SK-N-SH (cell line): ENCODE measurements at regions not wholly inside any gene's neighbourhood (a gene's known extent, or its start where the extent isn't known, plus 50 kb on each side); places are given as distances from the start of the nearest gene placed in this dataset.

Experiments
- CTCF ChIA-PET: fragments of 300-600, 350-600 bp; formaldehyde crosslinking; extraction: SDS; loops from one replicate; lab custom pipeline; 2021; lab: Yijun Ruan, JAX
- POLR2A ChIA-PET: fragments of 350-600 bp; sonication (Branson Sonifier 250); formaldehyde crosslinking; extraction: SDS; loops from one replicate; lab custom pipeline; 2020; ENCODE audit warnings: antibody characterized with exemption, inconsistent platforms; lab: Yijun Ruan, JAX
- DNase-seq: peaks from one replicate; pipeline ENCODE4 v3.0.0; 2012
- H2AFZ ChIP-seq: fragments of 200-600 bp; sonication (generic); 2 replicates; pipeline ENCODE4 v1.8.1; 2016; ENCODE audit warnings: antibody characterized with exemption, mild to moderate bottlenecking, low read depth
- H3F3A ChIP-seq: fragments of 200-600 bp; sonication (generic); replicated peaks from 2 replicates; pipeline ENCODE3; 2016; ENCODE audit warnings: antibody characterized with exemption, mild to moderate bottlenecking; ENCODE audit not compliant: insufficient read depth
- H3K27ac ChIP-seq, 2 experiments: fragments of 200-500 bp in 1 of 2; fragments of 200-600 bp in 1 of 2; sonication (Bioruptor generic) in 1 of 2; sonication (generic), shearing (Covaris generic) in 1 of 2; 2 replicates each; pipeline versions ENCODE4 v1.5.1 to v1.6.1; 2014 to 2016; ENCODE audit warnings: low read depth in 2 of 2, inconsistent platforms in 1 of 2, low read length in 1 of 2, mild to moderate bottlenecking in 1 of 2, mixed read lengths in 1 of 2
- H3K27me3 ChIP-seq: fragments of 200-600 bp; sonication (generic), shearing (Covaris generic); 2 replicates; pipeline ENCODE4 v1.6.1; 2016; ENCODE audit warnings: mixed run types; ENCODE audit not compliant: insufficient read depth
- H3K36me3 ChIP-seq, 2 experiments: fragments of 200-500 bp in 1 of 2; fragments of 200-600 bp in 1 of 2; sonication (Bioruptor generic) in 1 of 2; sonication (generic) in 1 of 2; replicated peaks in 1 of 2; 2 replicates each; pipeline versions ENCODE3 to v1.5.1; 2014 to 2016; ENCODE audit warnings: low read length in 1 of 2, mild to moderate bottlenecking in 1 of 2; ENCODE audit not compliant: insufficient read depth in 2 of 2, control insufficient read depth in 1 of 2
- H3K4me1 ChIP-seq, 2 experiments: fragments of 200-500 bp in 1 of 2; fragments of 200-600 bp in 1 of 2; sonication (Bioruptor generic) in 1 of 2; sonication (generic), shearing (Covaris generic) in 1 of 2; 2 replicates each; pipeline versions ENCODE4 v1.5.1 to v1.6.1; 2014 to 2016; ENCODE audit warnings: low read depth in 1 of 2, low read length in 1 of 2, mixed run types in 1 of 2; ENCODE audit not compliant: insufficient read depth in 2 of 2, control insufficient read depth in 1 of 2
- H3K4me2 ChIP-seq: fragments of 200-600 bp; sonication (generic), shearing (Covaris generic); 2 replicates; pipeline ENCODE4 v1.6.1; 2017; ENCODE audit warnings: mixed run types
- H3K4me3 ChIP-seq, 2 experiments: fragments of 200-500 bp in 1 of 2; fragments of 200-600 bp in 1 of 2; sonication (Bioruptor generic) in 1 of 2; sonication (generic), shearing (Covaris generic) in 1 of 2; 2 replicates each; pipeline versions ENCODE4 v1.5.1 to v1.8.1; 2014 to 2016; ENCODE audit warnings: low read depth in 2 of 2, inconsistent platforms in 1 of 2, low read length in 1 of 2, mild to moderate bottlenecking in 1 of 2, mixed read lengths in 1 of 2, moderate library complexity in 1 of 2
- H3K79me2 ChIP-seq: fragments of 200-600 bp; sonication (generic); 2 replicates; pipeline ENCODE4 v1.8.1; 2017; ENCODE audit warnings: mild to moderate bottlenecking; ENCODE audit not compliant: insufficient read depth
- H3K9ac ChIP-seq: fragments of 200-600 bp; sonication (generic); 2 replicates; pipeline ENCODE4 v1.6.1; 2017; ENCODE audit warnings: mixed run types
- H3K9me2 ChIP-seq: fragments of 200-600 bp; sonication (generic); 2 replicates; pipeline ENCODE4 v1.6.1; 2017; ENCODE audit warnings: mixed run types
- H3K9me3 ChIP-seq: fragments of 200-600 bp; sonication (generic); 2 replicates; pipeline ENCODE4 v1.6.1; 2017; ENCODE audit warnings: mixed run types, mild to moderate bottlenecking, moderate library complexity
- H4K20me1 ChIP-seq: fragments of 200-600 bp; sonication (generic); 2 replicates; pipeline ENCODE4 v1.6.1; 2017; ENCODE audit warnings: mild to moderate bottlenecking, mixed run types; ENCODE audit not compliant: insufficient read depth
- ELF1 ChIP-seq: IDR thresholded peaks from 2 replicates; pipeline ENCODE4 v1.4.0; 2012
- EZH2phosphoT487 ChIP-seq: fragments of 200-600 bp; sonication (generic); IDR thresholded peaks from 2 replicates; pipeline ENCODE4 v1.6.1; 2017; ENCODE audit warnings: low read depth, mixed run types, mild to moderate bottlenecking, antibody characterized with exemption, moderate library complexity, borderline replicate concordance
- FOXJ3 ChIP-seq: sonication (generic); formaldehyde crosslinking; IDR thresholded peaks from 2 replicates; pipeline ENCODE4 v1.5.1; 2020; ENCODE audit warnings: mild to moderate bottlenecking, missing genetic modification reagents
- FOXM1 ChIP-seq: IDR thresholded peaks from 2 replicates; pipeline ENCODE4 v1.4.0; 2012; ENCODE audit warnings: low read depth, mild to moderate bottlenecking
- GABPA ChIP-seq: IDR thresholded peaks from 2 replicates; pipeline ENCODE4 v1.4.0; 2012; ENCODE audit warnings: low read depth, mild to moderate bottlenecking
- GATA2 ChIP-seq: sonication (generic); formaldehyde crosslinking; IDR thresholded peaks from 2 replicates; pipeline ENCODE4 v1.5.0; 2020; ENCODE audit warnings: mild to moderate bottlenecking, missing genetic modification reagents
- MXI1 ChIP-seq: IDR thresholded peaks from 2 replicates; pipeline ENCODE4 v1.6.1; 2012; ENCODE audit warnings: mild to moderate bottlenecking, low read depth, low read length, improper control_type of control experiment
- REST ChIP-seq: IDR thresholded peaks from 2 replicates; pipeline ENCODE4 v1.6.1; 2012; ENCODE audit warnings: mild to moderate bottlenecking, low read depth, low read length, moderate library complexity
- RFX5 ChIP-seq: IDR thresholded peaks from 2 replicates; pipeline ENCODE4 v1.6.1; 2012; ENCODE audit warnings: mild to moderate bottlenecking, improper control_type of control experiment, low read length
- RXRA ChIP-seq: IDR thresholded peaks from 2 replicates; pipeline ENCODE4 v1.4.0; 2012; ENCODE audit warnings: low read depth, mild to moderate bottlenecking, borderline replicate concordance
- SIN3A ChIP-seq: IDR thresholded peaks from 2 replicates; pipeline ENCODE4 v1.6.1; 2012; ENCODE audit warnings: low read depth, mild to moderate bottlenecking, low read length, moderate library complexity, borderline replicate concordance
- TAF1 ChIP-seq: IDR thresholded peaks from 2 replicates; pipeline ENCODE4 v1.6.1; 2012; ENCODE audit warnings: low read depth, mild to moderate bottlenecking, low read length, moderate library complexity, borderline replicate concordance
- TCF12 ChIP-seq: IDR thresholded peaks from 2 replicates; pipeline ENCODE4 v1.4.0; 2012
- YY1 ChIP-seq: IDR thresholded peaks from 2 replicates; pipeline ENCODE4 v1.4.0; 2012; ENCODE audit warnings: low read depth, mild to moderate bottlenecking
- ZBTB33 ChIP-seq: IDR thresholded peaks from 2 replicates; pipeline ENCODE4 v1.4.0; 2012; ENCODE audit warnings: low read depth, borderline replicate concordance
- TF ChIP-seq, protein P1 (sequence below): fragments of 200-600 bp; sonication (generic); IDR thresholded peaks from 2 replicates; pipeline ENCODE4 v1.6.1; 2017; ENCODE audit warnings: antibody characterized with exemption, mild to moderate bottlenecking, moderate library complexity
- TF ChIP-seq, protein P2 (sequence below): IDR thresholded peaks from 2 replicates; pipeline ENCODE4 v1.4.0; 2012; ENCODE audit warnings: low read depth, borderline replicate concordance
- TF ChIP-seq, protein P3 (sequence below): IDR thresholded peaks from 2 replicates; pipeline ENCODE4 v1.4.0; 2012; ENCODE audit warnings: low read depth

- H3K9me2 ChIP-seq = no peaks in the 10 kb centered on the region
- H3K27ac ChIP-seq = no peak overlapping the region
- H3K9me3 ChIP-seq = no peaks in the 10 kb centered on the region
- H3K9ac ChIP-seq = no peak overlapping the region
- ChIA-PET CTCF (no interaction called here), POLR2A (no interaction called here)
- DNase-seq = no peak
- no peak overlapping the region for H2AFZ ChIP-seq
- no peaks in the 10 kb centered on the region for H4K20me1 ChIP-seq
- H3K4me3 ChIP-seq = no peak overlapping the region
- no peaks in the 10 kb centered on the region for H3K4me1 ChIP-seq
- no peaks in the 10 kb centered on the region for H3K27me3 ChIP-seq
- H3F3A ChIP-seq = no peaks in the 10 kb centered on the region
- H3K79me2 ChIP-seq = no peaks in the 10 kb centered on the region
- no peaks in the 10 kb centered on the region for H3K36me3 ChIP-seq
- TF ChIP-seq TAF1 (no peak), GATA2 (CRISPR knock-in tag) (no peak), REST (no peak), ELF1 (no peak), EZH2phosphoT487 (no peak), YY1 (no peak), SIN3A (no peak), RXRA (no peak), RFX5 (no peak), GABPA (no peak), TCF12 (no peak), ZBTB33 (no peak), MXI1 (no peak), FOXJ3 (no peak), FOXM1 (no peak)
- TF ChIP-seq, protein P1, sequence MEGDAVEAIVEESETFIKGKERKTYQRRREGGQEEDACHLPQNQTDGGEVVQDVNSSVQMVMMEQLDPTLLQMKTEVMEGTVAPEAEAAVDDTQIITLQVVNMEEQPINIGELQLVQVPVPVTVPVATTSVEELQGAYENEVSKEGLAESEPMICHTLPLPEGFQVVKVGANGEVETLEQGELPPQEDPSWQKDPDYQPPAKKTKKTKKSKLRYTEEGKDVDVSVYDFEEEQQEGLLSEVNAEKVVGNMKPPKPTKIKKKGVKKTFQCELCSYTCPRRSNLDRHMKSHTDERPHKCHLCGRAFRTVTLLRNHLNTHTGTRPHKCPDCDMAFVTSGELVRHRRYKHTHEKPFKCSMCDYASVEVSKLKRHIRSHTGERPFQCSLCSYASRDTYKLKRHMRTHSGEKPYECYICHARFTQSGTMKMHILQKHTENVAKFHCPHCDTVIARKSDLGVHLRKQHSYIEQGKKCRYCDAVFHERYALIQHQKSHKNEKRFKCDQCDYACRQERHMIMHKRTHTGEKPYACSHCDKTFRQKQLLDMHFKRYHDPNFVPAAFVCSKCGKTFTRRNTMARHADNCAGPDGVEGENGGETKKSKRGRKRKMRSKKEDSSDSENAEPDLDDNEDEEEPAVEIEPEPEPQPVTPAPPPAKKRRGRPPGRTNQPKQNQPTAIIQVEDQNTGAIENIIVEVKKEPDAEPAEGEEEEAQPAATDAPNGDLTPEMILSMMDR = no peak
- TF ChIP-seq, protein P2, sequence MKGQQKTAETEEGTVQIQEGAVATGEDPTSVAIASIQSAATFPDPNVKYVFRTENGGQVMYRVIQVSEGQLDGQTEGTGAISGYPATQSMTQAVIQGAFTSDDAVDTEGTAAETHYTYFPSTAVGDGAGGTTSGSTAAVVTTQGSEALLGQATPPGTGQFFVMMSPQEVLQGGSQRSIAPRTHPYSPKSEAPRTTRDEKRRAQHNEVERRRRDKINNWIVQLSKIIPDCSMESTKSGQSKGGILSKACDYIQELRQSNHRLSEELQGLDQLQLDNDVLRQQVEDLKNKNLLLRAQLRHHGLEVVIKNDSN = no peak
- TF ChIP-seq, protein P3, sequence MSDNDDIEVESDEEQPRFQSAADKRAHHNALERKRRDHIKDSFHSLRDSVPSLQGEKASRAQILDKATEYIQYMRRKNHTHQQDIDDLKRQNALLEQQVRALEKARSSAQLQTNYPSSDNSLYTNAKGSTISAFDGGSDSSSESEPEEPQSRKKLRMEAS = no peak
- H3K4me2 ChIP-seq = no peak overlapping the region
These were observed 191.7 kb upstream of the GADL1 start for GRCh38 chr3:31086148-31086547.
